HEK293 (cell line): ENCODE measurements at regions not wholly inside any gene's neighbourhood (a gene's known extent, or its start where the extent isn't known, plus 50 kb on each side); places are given as distances from the start of the nearest gene placed in this dataset.

ENCODE experiments used
- CTCF ChIA-PET: fragments of 350-600 bp; formaldehyde crosslinking; extraction: SDS; loops from one replicate; lab custom pipeline; 2021; ENCODE audit warnings: antibody characterized with exemption; lab: Yijun Ruan, JAX
- POLR2A ChIA-PET: fragments of 300-600 bp; formaldehyde crosslinking; extraction: SDS; loops from one replicate; lab custom pipeline; 2020; ENCODE audit warnings: antibody characterized with exemption, inconsistent platforms; lab: Yijun Ruan, JAX
- H3K27ac ChIP-seq: fragments of 200-500 bp; sonication (Bioruptor generic); 2 replicates; pipeline ENCODE4 v1.5.1; 2014; ENCODE audit warnings: low read depth, low read length, control low read depth, inconsistent platforms; ENCODE audit errors: extremely low read depth
- H3K36me3 ChIP-seq, 2 experiments: fragments of 200-500 bp in 1 of 2; sonication (Bioruptor generic) in 1 of 2; 1 replicate in 1 of 2; 2 replicates in 1 of 2; pipeline ENCODE4 v1.5.1; 2014 to 2017; ENCODE audit warnings: inconsistent platforms in 2 of 2, low read length in 2 of 2; ENCODE audit not compliant: control insufficient read depth in 2 of 2, insufficient read depth in 1 of 2
- H3K4me1 ChIP-seq: fragments of 200-500 bp; sonication (Bioruptor generic); 2 replicates; pipeline ENCODE4 v1.5.1; 2014; ENCODE audit warnings: mild to moderate bottlenecking, low read length, inconsistent platforms; ENCODE audit not compliant: control insufficient read depth, insufficient read depth
- H3K4me3 ChIP-seq: 2 replicates; pipeline ENCODE4 v1.5.1; 2011; ENCODE audit warnings: low read depth, mild to moderate bottlenecking, control low read depth, low read length, moderate library complexity
- H3K9me3 ChIP-seq: fragments of 200-500 bp; sonication (Bioruptor generic); 2 replicates; pipeline ENCODE4 v1.5.1; 2014; ENCODE audit warnings: low read depth, low read length, inconsistent platforms; ENCODE audit not compliant: control insufficient read depth, insufficient read depth
- IKZF3 ChIP-seq: fragments of 450-650 bp; IDR thresholded peaks from 2 replicates; pipeline ENCODE4 v1.5.0; 2018; ENCODE audit warnings: missing biosample characterization, mild to moderate bottlenecking, missing genetic modification characterization, moderate library complexity
- OVOL3 ChIP-seq: fragments of 450-650 bp; formaldehyde crosslinking; IDR thresholded peaks from 2 replicates; pipeline ENCODE4 v1.5.1; 2016; ENCODE audit warnings: missing biosample characterization, missing genetic modification characterization
- SP3 ChIP-seq: fragments of 450-650 bp; formaldehyde crosslinking; IDR thresholded peaks from 2 replicates; pipeline ENCODE4 v1.5.1; 2016; ENCODE audit warnings: missing biosample characterization, missing genetic modification characterization
- ZBTB17 ChIP-seq: fragments of 450-650 bp; formaldehyde crosslinking; IDR thresholded peaks from 2 replicates; pipeline ENCODE4 v1.5.1; 2016; ENCODE audit warnings: missing biosample characterization, missing genetic modification characterization
- ZFP41 ChIP-seq: fragments of 450-650 bp; formaldehyde crosslinking; IDR thresholded peaks from 2 replicates; pipeline ENCODE4 v1.5.1; 2016; ENCODE audit warnings: missing biosample characterization, missing genetic modification characterization, borderline replicate concordance
- ZNF146 ChIP-seq: fragments of 450-650 bp; formaldehyde crosslinking; IDR thresholded peaks from 2 replicates; pipeline ENCODE4 v1.5.1; 2016; ENCODE audit warnings: missing biosample characterization, missing genetic modification characterization
- ZNF211 ChIP-seq: fragments of 450-650 bp; formaldehyde crosslinking; IDR thresholded peaks from 2 replicates; pipeline ENCODE4 v1.5.1; 2016; ENCODE audit warnings: low read depth, missing biosample characterization, missing genetic modification characterization
- ZNF24 ChIP-seq: fragments of 450-650 bp; formaldehyde crosslinking; IDR thresholded peaks from 2 replicates; pipeline ENCODE4 v1.5.1; 2016; ENCODE audit warnings: missing biosample characterization, missing genetic modification characterization
- ZNF37A ChIP-seq: fragments of 450-650 bp; IDR thresholded peaks from 2 replicates; pipeline ENCODE4 v1.5.1; 2018; ENCODE audit warnings: missing biosample characterization, missing genetic modification characterization
- ZNF558 ChIP-seq: fragments of 450-650 bp; formaldehyde crosslinking; IDR thresholded peaks from 2 replicates; pipeline ENCODE4 v1.5.1; 2016; ENCODE audit warnings: missing biosample characterization, missing genetic modification characterization
- ZNF624 ChIP-seq: fragments of 450-650 bp; formaldehyde crosslinking; IDR thresholded peaks from 2 replicates; pipeline ENCODE4 v1.5.1; 2017; ENCODE audit warnings: missing biosample characterization, missing genetic modification characterization
- ZNF658 ChIP-seq: fragments of 450-650 bp; formaldehyde crosslinking; IDR thresholded peaks from 2 replicates; pipeline ENCODE4; 2016; ENCODE audit warnings: missing biosample characterization, missing genetic modification characterization
- ZNF776 ChIP-seq: fragments of 450-650 bp; formaldehyde crosslinking; IDR thresholded peaks from 2 replicates; pipeline ENCODE4 v1.5.0; 2017; ENCODE audit warnings: missing biosample characterization, missing genetic modification characterization, borderline replicate concordance
- ZSCAN16 ChIP-seq: fragments of 450-650 bp; formaldehyde crosslinking; IDR thresholded peaks from 2 replicates; pipeline ENCODE4 v1.5.1; 2016; ENCODE audit warnings: missing biosample characterization, missing genetic modification characterization
- ZSCAN23 ChIP-seq: fragments of 450-650 bp; formaldehyde crosslinking; IDR thresholded peaks from 2 replicates; pipeline ENCODE4 v1.5.1; 2016; ENCODE audit warnings: missing biosample characterization, missing genetic modification characterization
- TF ChIP-seq, protein P1 (sequence below): fragments of 450-650 bp; formaldehyde crosslinking; IDR thresholded peaks from 2 replicates; pipeline ENCODE4 v1.5.1; 2017; ENCODE audit warnings: missing biosample characterization, missing genetic modification characterization
- TF ChIP-seq, protein P2 (sequence below): fragments of 450-650 bp; formaldehyde crosslinking; IDR thresholded peaks from 2 replicates; pipeline ENCODE4 v1.5.1; 2016; ENCODE audit warnings: missing biosample characterization, missing genetic modification characterization
- TF ChIP-seq, protein P3 (sequence below): fragments of 450-650 bp; formaldehyde crosslinking; IDR thresholded peaks from 2 replicates; pipeline ENCODE4 v1.5.1; 2016; ENCODE audit warnings: missing biosample characterization, missing genetic modification characterization
- TF ChIP-seq, protein P4 (sequence below): fragments of 450-650 bp; formaldehyde crosslinking; IDR thresholded peaks from 2 replicates; pipeline ENCODE4 v1.5.1; 2016; ENCODE audit warnings: missing biosample characterization, missing genetic modification characterization
- TF ChIP-seq, protein P5 (sequence below): fragments of 450-650 bp; formaldehyde crosslinking; IDR thresholded peaks from 2 replicates; pipeline ENCODE4 v1.5.1; 2017; ENCODE audit warnings: missing biosample characterization, missing genetic modification characterization

DNA sequence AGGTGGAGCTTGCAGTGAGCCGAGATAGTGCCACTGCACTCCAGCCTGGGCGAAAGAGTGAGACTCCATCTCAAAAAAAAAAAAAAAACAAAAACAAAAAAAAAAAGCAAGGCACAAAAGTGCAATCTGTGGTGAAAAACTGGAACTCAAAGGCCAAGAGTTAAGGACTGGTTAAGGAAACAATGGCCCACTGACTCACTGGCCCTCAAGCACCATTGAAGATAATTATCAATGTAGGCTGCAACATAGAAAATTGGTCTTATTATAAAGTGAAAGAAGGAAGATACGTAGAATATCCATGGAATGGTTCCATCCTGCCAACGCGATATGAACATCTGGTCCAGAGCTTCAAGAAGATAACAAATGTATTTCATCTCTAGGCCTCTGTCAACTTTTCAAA lies 444.2 kb downstream of the SOX9 start:
- no peaks in the 10 kb centered on the region for H3K9me3 ChIP-seq
- no peak overlapping the region for H3K4me3 ChIP-seq
- CTCF ChIA-PET = interaction anchor here (10.7 kb wide), 1 partner anchor 161 kb away, joined by 301 read pairs; no protein-coding TSS in a partner anchor
- no peaks in the 10 kb centered on the region for H3K36me3 ChIP-seq
- TF ChIP-seq OVOL3 (tag by site-specific recombination) = no peak
- TF ChIP-seq, protein P1, sequence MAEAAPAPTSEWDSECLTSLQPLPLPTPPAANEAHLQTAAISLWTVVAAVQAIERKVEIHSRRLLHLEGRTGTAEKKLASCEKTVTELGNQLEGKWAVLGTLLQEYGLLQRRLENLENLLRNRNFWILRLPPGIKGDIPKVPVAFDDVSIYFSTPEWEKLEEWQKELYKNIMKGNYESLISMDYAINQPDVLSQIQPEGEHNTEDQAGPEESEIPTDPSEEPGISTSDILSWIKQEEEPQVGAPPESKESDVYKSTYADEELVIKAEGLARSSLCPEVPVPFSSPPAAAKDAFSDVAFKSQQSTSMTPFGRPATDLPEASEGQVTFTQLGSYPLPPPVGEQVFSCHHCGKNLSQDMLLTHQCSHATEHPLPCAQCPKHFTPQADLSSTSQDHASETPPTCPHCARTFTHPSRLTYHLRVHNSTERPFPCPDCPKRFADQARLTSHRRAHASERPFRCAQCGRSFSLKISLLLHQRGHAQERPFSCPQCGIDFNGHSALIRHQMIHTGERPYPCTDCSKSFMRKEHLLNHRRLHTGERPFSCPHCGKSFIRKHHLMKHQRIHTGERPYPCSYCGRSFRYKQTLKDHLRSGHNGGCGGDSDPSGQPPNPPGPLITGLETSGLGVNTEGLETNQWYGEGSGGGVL = no peak
- no peak for TF ChIP-seq ZNF776 (tag by site-specific recombination)
- TF ChIP-seq ZNF24 (tag by site-specific recombination) = no peak
- no peak for TF ChIP-seq ZNF558 (tag by site-specific recombination)
- no peak for TF ChIP-seq SP3 (tag by site-specific recombination)
- no peak for TF ChIP-seq ZNF658
- TF ChIP-seq ZSCAN16 = no peak
- no peak for TF ChIP-seq IKZF3
- no peak for TF ChIP-seq ZNF146 (tag by site-specific recombination)
- TF ChIP-seq, protein P2, sequence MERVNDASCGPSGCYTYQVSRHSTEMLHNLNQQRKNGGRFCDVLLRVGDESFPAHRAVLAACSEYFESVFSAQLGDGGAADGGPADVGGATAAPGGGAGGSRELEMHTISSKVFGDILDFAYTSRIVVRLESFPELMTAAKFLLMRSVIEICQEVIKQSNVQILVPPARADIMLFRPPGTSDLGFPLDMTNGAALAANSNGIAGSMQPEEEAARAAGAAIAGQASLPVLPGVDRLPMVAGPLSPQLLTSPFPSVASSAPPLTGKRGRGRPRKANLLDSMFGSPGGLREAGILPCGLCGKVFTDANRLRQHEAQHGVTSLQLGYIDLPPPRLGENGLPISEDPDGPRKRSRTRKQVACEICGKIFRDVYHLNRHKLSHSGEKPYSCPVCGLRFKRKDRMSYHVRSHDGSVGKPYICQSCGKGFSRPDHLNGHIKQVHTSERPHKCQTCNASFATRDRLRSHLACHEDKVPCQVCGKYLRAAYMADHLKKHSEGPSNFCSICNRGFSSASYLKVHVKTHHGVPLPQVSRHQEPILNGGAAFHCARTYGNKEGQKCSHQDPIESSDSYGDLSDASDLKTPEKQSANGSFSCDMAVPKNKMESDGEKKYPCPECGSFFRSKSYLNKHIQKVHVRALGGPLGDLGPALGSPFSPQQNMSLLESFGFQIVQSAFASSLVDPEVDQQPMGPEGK (tag by site-specific recombination) = no peak
- H3K27ac ChIP-seq = no peak overlapping the region
- POLR2A ChIA-PET = no interaction called here
- no peaks in the 10 kb centered on the region for H3K4me1 ChIP-seq

DNA sequence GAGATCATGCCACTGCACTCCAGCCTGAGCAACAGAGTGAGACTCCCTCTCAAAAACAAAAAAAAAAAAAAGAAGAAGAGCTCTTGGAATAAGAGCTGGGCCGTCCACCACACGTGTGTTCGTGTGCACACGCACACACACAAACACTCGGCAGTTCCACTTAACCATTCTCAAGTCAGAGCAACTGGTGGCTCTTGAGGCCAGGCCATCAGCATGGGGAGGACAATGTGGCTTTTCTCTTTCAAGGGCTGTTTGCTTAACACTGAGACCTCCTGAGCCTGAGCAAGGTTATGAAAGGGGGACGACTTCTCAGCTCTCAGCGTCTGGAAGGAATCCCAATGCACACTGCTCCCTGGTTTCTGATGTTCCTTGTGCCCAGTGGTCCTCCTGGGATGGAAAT lies 444.9 kb downstream of the SOX9 start:
- TF ChIP-seq, protein P3, sequence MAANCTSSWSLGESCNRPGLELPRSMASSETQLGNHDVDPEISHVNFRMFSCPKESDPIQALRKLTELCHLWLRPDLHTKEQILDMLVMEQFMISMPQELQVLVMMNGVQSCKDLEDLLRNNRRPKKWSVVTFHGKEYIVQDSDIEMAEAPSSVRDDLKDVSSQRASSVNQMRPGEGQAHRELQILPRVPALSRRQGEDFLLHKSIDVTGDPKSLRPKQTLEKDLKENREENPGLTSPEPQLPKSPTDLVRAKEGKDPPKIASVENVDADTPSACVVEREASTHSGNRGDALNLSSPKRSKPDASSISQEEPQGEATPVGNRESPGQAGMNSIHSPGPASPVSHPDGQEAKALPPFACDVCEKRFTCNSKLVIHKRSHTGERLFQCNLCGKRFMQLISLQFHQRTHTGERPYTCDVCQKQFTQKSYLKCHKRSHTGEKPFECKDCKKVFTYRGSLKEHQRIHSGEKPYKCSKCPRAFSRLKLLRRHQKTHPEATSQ (tag by site-specific recombination) = no peak
- no peaks in the 10 kb centered on the region for H3K9me3 ChIP-seq
- no peaks in the 10 kb centered on the region for H3K36me3 ChIP-seq
- POLR2A ChIA-PET = no interaction called here
- CTCF ChIA-PET = interaction anchor here (0.8 kb wide), 1 partner anchor 624 kb away, joined by 7 read pairs; no protein-coding TSS in a partner anchor
- H3K4me3 ChIP-seq = no peak overlapping the region
- H3K4me1 ChIP-seq = no peaks in the 10 kb centered on the region
- H3K27ac ChIP-seq = no peak overlapping the region

DNA sequence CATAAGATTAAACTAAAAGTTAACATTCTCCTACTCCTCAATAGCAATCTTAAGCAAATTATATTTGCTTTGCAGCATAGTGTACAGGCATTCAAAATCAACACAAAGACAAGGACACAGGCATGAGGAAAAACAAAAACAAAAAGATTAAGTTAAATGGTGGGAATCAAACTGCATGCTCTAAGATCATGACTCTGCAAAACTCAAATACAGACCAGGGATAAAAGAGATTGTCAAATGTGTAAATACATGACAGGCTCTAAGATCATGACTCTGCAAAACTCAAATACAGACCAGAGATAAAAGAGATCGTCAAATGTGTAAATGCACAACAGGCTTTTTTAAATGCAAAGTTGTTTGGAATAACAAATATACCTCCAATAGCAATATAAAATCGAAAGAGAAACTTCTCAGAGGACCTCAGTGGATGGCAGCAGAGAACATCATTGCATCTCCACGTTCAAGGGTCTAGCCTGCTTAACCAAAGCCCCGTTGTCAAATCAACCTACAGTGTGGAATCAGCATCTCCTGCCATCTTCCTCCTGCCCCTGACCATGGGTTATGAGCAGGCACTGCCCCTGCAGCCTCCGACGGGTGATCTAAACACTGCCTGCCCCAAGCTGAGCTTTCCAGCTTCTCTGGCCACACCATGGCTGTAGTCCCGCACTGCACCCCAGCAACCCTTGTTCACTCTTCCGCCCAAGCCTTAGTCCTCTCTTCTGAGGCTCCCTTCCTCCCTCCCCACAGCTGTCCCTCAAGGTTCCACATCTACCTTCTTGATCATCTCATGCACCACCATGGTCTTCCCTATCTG lies 446.1 kb downstream of the SOX9 start:
- ChIA-PET CTCF (interaction anchor here (1.2 kb wide), 1 partner anchor 9 kb away, joined by 4 read pairs; no protein-coding TSS in a partner anchor), POLR2A (no interaction called here)
- H3K27ac ChIP-seq = no peak overlapping the region
- TF ChIP-seq ZSCAN23 (tag by site-specific recombination) (no peak), ZNF211 (tag by site-specific recombination) (no peak), ZFP41 (no peak), ZNF624 (tag by site-specific recombination) (no peak), ZBTB17 (tag by site-specific recombination) (no peak), ZNF37A (tag by site-specific recombination) (no peak)
- TF ChIP-seq, protein P4, sequence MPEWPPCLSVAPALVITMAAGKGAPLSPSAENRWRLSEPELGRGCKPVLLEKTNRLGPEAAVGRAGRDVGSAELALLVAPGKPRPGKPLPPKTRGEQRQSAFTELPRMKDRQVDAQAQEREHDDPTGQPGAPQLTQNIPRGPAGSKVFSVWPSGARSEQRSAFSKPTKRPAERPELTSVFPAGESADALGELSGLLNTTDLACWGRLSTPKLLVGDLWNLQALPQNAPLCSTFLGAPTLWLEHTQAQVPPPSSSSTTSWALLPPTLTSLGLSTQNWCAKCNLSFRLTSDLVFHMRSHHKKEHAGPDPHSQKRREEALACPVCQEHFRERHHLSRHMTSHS = no peak
- TF ChIP-seq, protein P5, sequence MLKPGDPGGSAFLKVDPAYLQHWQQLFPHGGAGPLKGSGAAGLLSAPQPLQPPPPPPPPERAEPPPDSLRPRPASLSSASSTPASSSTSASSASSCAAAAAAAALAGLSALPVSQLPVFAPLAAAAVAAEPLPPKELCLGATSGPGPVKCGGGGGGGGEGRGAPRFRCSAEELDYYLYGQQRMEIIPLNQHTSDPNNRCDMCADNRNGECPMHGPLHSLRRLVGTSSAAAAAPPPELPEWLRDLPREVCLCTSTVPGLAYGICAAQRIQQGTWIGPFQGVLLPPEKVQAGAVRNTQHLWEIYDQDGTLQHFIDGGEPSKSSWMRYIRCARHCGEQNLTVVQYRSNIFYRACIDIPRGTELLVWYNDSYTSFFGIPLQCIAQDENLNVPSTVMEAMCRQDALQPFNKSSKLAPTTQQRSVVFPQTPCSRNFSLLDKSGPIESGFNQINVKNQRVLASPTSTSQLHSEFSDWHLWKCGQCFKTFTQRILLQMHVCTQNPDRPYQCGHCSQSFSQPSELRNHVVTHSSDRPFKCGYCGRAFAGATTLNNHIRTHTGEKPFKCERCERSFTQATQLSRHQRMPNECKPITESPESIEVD = no peak
- H3K9me3 ChIP-seq = no peaks in the 10 kb centered on the region
- no peak overlapping the region for H3K4me3 ChIP-seq
- H3K4me1 ChIP-seq = peaks cover 4% of the 10 kb centered on the region; the same call in 1 of the 2 replicates
- no peaks in the 10 kb centered on the region for H3K36me3 ChIP-seq
